CD4-positive, alpha-beta T cell (primary cell): ENCODE measurements at regions not wholly inside any gene's neighbourhood (a gene's known extent, or its start where the extent isn't known, plus 50 kb on each side); places are given as distances from the start of the nearest gene placed in this dataset.

ENCODE experiments used
- ATAC-seq: fragments of 200-7000 bp; cut with Tn5 transposase; one replicate; pipeline ENCODE4 v1.10.0; 2022; ENCODE audit warnings: mild to moderate bottlenecking; ENCODE audit not compliant: poor library complexity
- CTCF ChIA-PET: fragments of 350-600 bp; sonication (Branson Sonifier 250); formaldehyde crosslinking; loops from one replicate; lab custom pipeline; 2021; ENCODE audit warnings: antibody characterized with exemption, inconsistent platforms; lab: Charles Lee
- POLR2A ChIA-PET: fragments of 350-600 bp; sonication (Branson Sonifier 250); formaldehyde crosslinking; loops from one replicate; lab custom pipeline; 2021; ENCODE audit warnings: antibody characterized with exemption, inconsistent platforms; lab: Charles Lee
- DNase-seq, 14 experiments: peaks; one replicate each; pipeline ENCODE4 v3.0.0-alpha.2; 2013 to 2020; ENCODE audit warnings: mixed read lengths in 2 of 14
- H3K27ac ChIP-seq, 2 donors: one replicate each; pipeline versions ENCODE4 v1.5.1 to v1.7.0; 2013; ENCODE audit warnings: low read length in 2 of 2, low read depth in 1 of 2, mild to moderate bottlenecking in 1 of 2
- H3K27me3 ChIP-seq, 2 experiments: 1 replicate in 1 of 2; 2 replicates in 1 of 2; pipeline versions ENCODE4 v1.6.1 to v1.7.0; 2013; ENCODE audit warnings: low read length in 2 of 2, control low read depth in 1 of 2, mild to moderate bottlenecking in 1 of 2, moderate library complexity in 1 of 2; ENCODE audit not compliant: insufficient read depth in 2 of 2, control insufficient read depth in 1 of 2
- H3K36me3 ChIP-seq: one replicate; pipeline ENCODE4 v1.6.1; 2013; ENCODE audit warnings: low read length, control low read depth; ENCODE audit not compliant: insufficient read depth
- H3K4me1 ChIP-seq: one replicate; pipeline ENCODE4 v1.6.1; 2013; ENCODE audit warnings: low read length, control low read depth; ENCODE audit not compliant: insufficient read depth
- H3K4me3 ChIP-seq: one replicate; pipeline ENCODE4 v1.5.1; 2013; ENCODE audit warnings: mild to moderate bottlenecking, low read length, moderate library complexity
- H3K9me3 ChIP-seq, 2 experiments: 1 replicate in 1 of 2; 2 replicates in 1 of 2; pipeline versions ENCODE4 v1.6.1 to v1.7.0; 2013; ENCODE audit warnings: low read length in 2 of 2, mild to moderate bottlenecking in 2 of 2, control low read depth in 1 of 2, moderate library complexity in 1 of 2; ENCODE audit not compliant: control insufficient read depth in 1 of 2, insufficient read depth in 1 of 2
- H3K27ac Mint-ChIP-seq: one replicate; pipeline ENCODE4 v1.8.0; 2020; ENCODE audit warnings: mixed read lengths
- H3K27me3 Mint-ChIP-seq: one replicate; pipeline ENCODE4 v1.8.0; 2021; ENCODE audit warnings: mixed read lengths
- H3K36me3 Mint-ChIP-seq: one replicate; pipeline ENCODE4 v1.8.0; 2021; ENCODE audit warnings: low read depth, mixed read lengths
- H3K4me1 Mint-ChIP-seq: one replicate; pipeline ENCODE4 v1.8.0; 2021; ENCODE audit warnings: low read depth, mixed read lengths
- H3K4me3 Mint-ChIP-seq: one replicate; pipeline ENCODE4 v1.8.0; 2020; ENCODE audit warnings: mild to moderate bottlenecking, mixed read lengths
- H3K9me3 Mint-ChIP-seq: one replicate; pipeline ENCODE4 v1.8.0; 2020; ENCODE audit warnings: mixed read lengths
- CTCF ChIP-seq: fragments of 200-600 bp; IDR thresholded peaks from one replicate; pipeline ENCODE4 v1.8.0; 2022; ENCODE audit warnings: antibody characterized with exemption, mild to moderate bottlenecking
- intact Hi-C, 2 experiments: fragments of 100-400 bp; cut with DNase I in 1 of 2; cut with micrococcal nuclease in 1 of 2; formaldehyde crosslinking; loops; one replicate each; pipeline versions ENCODE4 v1.15.1 to v1.9.0; 2023 to 2025; cut with DNase I, micrococcal nuclease

- Mint-ChIP-seq H3K36me3 (no peaks in the 10 kb centered on the region), H3K9me3 (peaks cover 5% of the 10 kb centered on the region), H3K4me1 (no peaks in the 10 kb centered on the region), H3K4me3 (no peak overlapping the region), H3K27me3 (no peaks in the 10 kb centered on the region), H3K27ac (no peak overlapping the region)
- Histone ChIP-seq H3K4me3 (no peak overlapping the region), H3K4me1 (no peaks in the 10 kb centered on the region), H3K36me3 (no peaks in the 10 kb centered on the region), H3K27me3 (no peaks in the 10 kb centered on the region), H3K27ac (no peak overlapping the region), H3K9me3 (no peaks in the 10 kb centered on the region)
- POLR2A ChIA-PET = no interaction called here
- DNase-seq (no peak), ATAC-seq (no peak)
- intact Hi-C loops = no loop called here
- CTCF ChIA-PET = no interaction called here
- no peak for TF ChIP-seq CTCF
These were observed 285.9 kb upstream of the FZD8 start for GRCh38 chr10:35927990-35928488.

- no peaks in the 10 kb centered on the region for H3K9me3 ChIP-seq
- no peak overlapping the region for H3K4me3 Mint-ChIP-seq
- no peak overlapping the region for H3K4me3 ChIP-seq
- H3K36me3 Mint-ChIP-seq = no peaks in the 10 kb centered on the region
- H3K9me3 Mint-ChIP-seq = peaks cover 5% of the 10 kb centered on the region
- H3K27ac Mint-ChIP-seq = no peak overlapping the region
- no peak for DNase-seq
- no peaks in the 10 kb centered on the region for H3K36me3 ChIP-seq
- no peak for ATAC-seq
- H3K27me3 Mint-ChIP-seq = no peaks in the 10 kb centered on the region
- no peaks in the 10 kb centered on the region for H3K4me1 Mint-ChIP-seq
- POLR2A ChIA-PET = no interaction called here
- intact Hi-C loops = no loop called here
- TF ChIP-seq CTCF = no peak
- CTCF ChIA-PET = no interaction called here
- H3K27me3 ChIP-seq = no peaks in the 10 kb centered on the region
- no peaks in the 10 kb centered on the region for H3K4me1 ChIP-seq
- H3K27ac ChIP-seq = no peak overlapping the region
These were observed 285.2 kb upstream of the FZD8 start for GRCh38 chr10:35927341-35927740.

GRCh38 chr10:35926846-35927245, 284.8 kb upstream of the FZD8 start:
- POLR2A ChIA-PET = no interaction called here

More at GRCh38 chr10:35926846-35927245, 284.8 kb upstream of the FZD8 start:
- H3K4me3 ChIP-seq = no peak overlapping the region
- CTCF ChIA-PET = no interaction called here
- no peaks in the 10 kb centered on the region for H3K4me1 ChIP-seq
- Mint-ChIP-seq H3K27me3 (no peaks in the 10 kb centered on the region), H3K9me3 (peaks cover 5% of the 10 kb centered on the region), H3K4me3 (no peak overlapping the region), H3K4me1 (no peaks in the 10 kb centered on the region), H3K36me3 (no peaks in the 10 kb centered on the region), H3K27ac (no peak overlapping the region)
- ATAC-seq (no peak), DNase-seq (no peak)
- no peak overlapping the region for H3K27ac ChIP-seq
- H3K27me3 ChIP-seq = no peaks in the 10 kb centered on the region
- no peaks in the 10 kb centered on the region for H3K9me3 ChIP-seq
- no peaks in the 10 kb centered on the region for H3K36me3 ChIP-seq
- intact Hi-C loops = no loop called here
- TF ChIP-seq CTCF = no peak
